ENCODE measurements at regions not wholly inside any gene's neighbourhood (a gene's known extent, or its start where the extent isn't known, plus 50 kb on each side); places are given as distances from the start of the nearest gene placed in this dataset.

- Histone ChIP-seq H3K79me2 (ENCODE audit: insufficient read depth, low read length) (no peaks in the 10 kb centered on the region), H3K4me2 (ENCODE audit: low read length) (no peak overlapping the region), H3K9ac (ENCODE audit: low read length) (no peak overlapping the region), H2AFZ (ENCODE audit: low read depth, low read length, poor library complexity, severe bottlenecking) (no peak overlapping the region), H3K4me3 (replicated peaks in 1 of 2; ENCODE audit: low read depth in 1 of 2, low read length in 2 of 2) (no peak overlapping the region), H4K20me1 (ENCODE audit: insufficient read depth) (no peaks in the 10 kb centered on the region), H3K27me3 (ENCODE audit: insufficient read depth, low read length) (peaks cover 56% of the 10 kb centered on the region), H3K36me3 (ENCODE audit: control insufficient read depth in 1 of 2, insufficient read depth in 2 of 2, low read length in 2 of 2) (no peaks in the 10 kb centered on the region), H3K27ac (ENCODE audit: low read depth, low read length) (no peak overlapping the region), H3K4me1 (ENCODE audit: control insufficient read depth in 1 of 2, insufficient read depth in 2 of 2, low read length in 2 of 2) (no peaks in the 10 kb centered on the region), H3K9me2 (ENCODE audit: insufficient read depth) (no peaks in the 10 kb centered on the region), H3K9me3 (ENCODE audit: control insufficient read depth in 1 of 2, insufficient read depth in 1 of 2, low read depth in 1 of 2, low read length in 2 of 2) (no peaks in the 10 kb centered on the region)
- BruUV-seq (replicated peaks), result no TSS peak
- ChIA-PET POLR2A (no interaction called here), RAD21 (ENCODE audit: low non-redundant PET in 1 of 2, low total read pairs in 2 of 2, uncharacterized antibody in 2 of 2, unreplicated experiment in 2 of 2) (no interaction called here), CTCF (interaction anchor here (0.6 kb wide), 1 partner anchor 403 kb away, joined by 3 read pairs; no protein-coding TSS in a partner anchor)
- ATAC-seq, result peak; percentile 82
- peak; percentile 48 for DNase-seq (ENCODE audit: low read depth, low spot score)
- intact Hi-C loops (cut with micrococcal nuclease), result loop anchor here (10.0 kb wide), 1 partner anchor 842 kb away; no protein-coding TSS in a partner anchor
- 0 out of 2 replicates have a peak, but pooled peaks have one; percentile 11 for TF ChIP-seq JUND (IDR thresholded peaks at IDR 0.05)
- TF ChIP-seq RAD21 (IDR thresholded peaks at IDR 0.05; ENCODE audit: low read depth), result peak; percentile 66
- TF ChIP-seq CTCF (IDR thresholded peaks at IDR 0.05 in 2 of 3, conservative IDR thresholded peaks at IDR 0.05 in 1 of 3; ENCODE audit: borderline replicate concordance in 1 of 3, insufficient read depth in 1 of 3, low read depth in 2 of 3, low read length in 2 of 3), result peak; percentile 45 to 66 (median 60); a peak in 5 of 6 replicates
- TF ChIP-seq TCF7L2 (IDR thresholded peaks at IDR 0.05; ENCODE audit: borderline replicate concordance, extremely low read depth, insufficient read depth, insufficient read length), result no peak
These were observed 127.1 kb downstream of the FBXO8 start for GRCh38 chr4:174156239-174156826.

DNA sequence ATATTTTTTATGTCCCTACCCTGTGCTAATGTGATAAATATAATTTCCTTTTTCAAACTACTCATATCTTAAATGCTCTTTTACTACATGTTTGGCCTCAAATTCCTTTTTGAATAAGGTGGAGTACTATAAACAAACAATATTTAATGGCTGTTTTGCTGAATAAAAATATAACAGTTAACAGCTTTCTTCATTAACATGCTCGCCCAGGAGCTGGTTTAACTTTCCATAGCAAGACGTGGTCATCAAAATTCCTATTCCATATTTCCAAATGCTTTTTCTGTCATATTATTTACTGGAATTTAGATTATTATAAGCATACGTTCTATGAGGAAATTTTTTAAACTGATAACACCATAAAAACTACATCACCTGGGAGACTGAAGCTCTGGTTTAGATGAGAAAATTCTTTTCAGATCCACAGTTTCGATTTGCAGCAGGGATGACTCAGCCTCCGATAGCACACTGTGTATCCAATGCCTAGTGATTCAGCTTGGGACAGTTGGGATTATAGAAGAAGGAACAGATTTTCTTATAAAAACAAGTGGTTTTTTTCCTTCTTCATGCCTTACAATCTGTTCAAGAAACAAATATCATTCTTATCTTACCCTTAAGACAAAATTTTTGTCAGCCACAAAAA, 129.1 kb downstream of the FBXO8 start:
- ChIA-PET RAD21 (ENCODE audit: low non-redundant PET in 1 of 2, low total read pairs in 2 of 2, uncharacterized antibody in 2 of 2, unreplicated experiment in 2 of 2) (no interaction called here), POLR2A (no interaction called here), CTCF (interaction anchor here (0.7 to 1.5 kb wide), 3 partner anchors 34 to 648 kb away, joined by 3 read pairs; no protein-coding TSS in a partner anchor)
- Histone ChIP-seq H3K4me2 (ENCODE audit: low read length) (peak overlapping the region; percentile 60), H3K4me3 (replicated peaks in 1 of 2; ENCODE audit: low read depth in 1 of 2, low read length in 2 of 2) (peak overlapping the region; percentile 3 to 19; a peak in 3 of 4 replicates), H3K27ac (ENCODE audit: low read depth, low read length) (no peak overlapping the region), H3K9me3 (ENCODE audit: control insufficient read depth in 1 of 2, insufficient read depth in 1 of 2, low read depth in 1 of 2, low read length in 2 of 2) (no peaks in the 10 kb centered on the region), H3K9me2 (ENCODE audit: insufficient read depth) (no peaks in the 10 kb centered on the region), H3K79me2 (ENCODE audit: insufficient read depth, low read length) (no peaks in the 10 kb centered on the region), H3K27me3 (ENCODE audit: insufficient read depth, low read length) (peaks cover 61% of the 10 kb centered on the region), H2AFZ (ENCODE audit: low read depth, low read length, poor library complexity, severe bottlenecking) (no peak overlapping the region), H3K36me3 (ENCODE audit: control insufficient read depth in 1 of 2, insufficient read depth in 2 of 2, low read length in 2 of 2) (no peaks in the 10 kb centered on the region), H3K9ac (ENCODE audit: low read length) (no peak overlapping the region), H3K4me1 (ENCODE audit: control insufficient read depth in 1 of 2, insufficient read depth in 2 of 2, low read length in 2 of 2) (no peaks in the 10 kb centered on the region), H4K20me1 (ENCODE audit: insufficient read depth) (no peaks in the 10 kb centered on the region)
- no peak; the same call in 1 of the 2 replicates for ATAC-seq
- intact Hi-C loops (cut with micrococcal nuclease), result loop anchor here (2.0 to 10.0 kb wide), 2 partner anchors 648 to 840 kb away; no protein-coding TSS in a partner anchor
- no TSS peak for BruUV-seq (replicated peaks)
- TF ChIP-seq YY1 (IDR thresholded peaks at IDR 0.05; ENCODE audit: extremely low read depth, insufficient replicate concordance, low read depth, low read length) (no peak), SRF (IDR thresholded peaks at IDR 0.05; ENCODE audit: low read depth) (no peak)
- TF ChIP-seq, protein P1, sequence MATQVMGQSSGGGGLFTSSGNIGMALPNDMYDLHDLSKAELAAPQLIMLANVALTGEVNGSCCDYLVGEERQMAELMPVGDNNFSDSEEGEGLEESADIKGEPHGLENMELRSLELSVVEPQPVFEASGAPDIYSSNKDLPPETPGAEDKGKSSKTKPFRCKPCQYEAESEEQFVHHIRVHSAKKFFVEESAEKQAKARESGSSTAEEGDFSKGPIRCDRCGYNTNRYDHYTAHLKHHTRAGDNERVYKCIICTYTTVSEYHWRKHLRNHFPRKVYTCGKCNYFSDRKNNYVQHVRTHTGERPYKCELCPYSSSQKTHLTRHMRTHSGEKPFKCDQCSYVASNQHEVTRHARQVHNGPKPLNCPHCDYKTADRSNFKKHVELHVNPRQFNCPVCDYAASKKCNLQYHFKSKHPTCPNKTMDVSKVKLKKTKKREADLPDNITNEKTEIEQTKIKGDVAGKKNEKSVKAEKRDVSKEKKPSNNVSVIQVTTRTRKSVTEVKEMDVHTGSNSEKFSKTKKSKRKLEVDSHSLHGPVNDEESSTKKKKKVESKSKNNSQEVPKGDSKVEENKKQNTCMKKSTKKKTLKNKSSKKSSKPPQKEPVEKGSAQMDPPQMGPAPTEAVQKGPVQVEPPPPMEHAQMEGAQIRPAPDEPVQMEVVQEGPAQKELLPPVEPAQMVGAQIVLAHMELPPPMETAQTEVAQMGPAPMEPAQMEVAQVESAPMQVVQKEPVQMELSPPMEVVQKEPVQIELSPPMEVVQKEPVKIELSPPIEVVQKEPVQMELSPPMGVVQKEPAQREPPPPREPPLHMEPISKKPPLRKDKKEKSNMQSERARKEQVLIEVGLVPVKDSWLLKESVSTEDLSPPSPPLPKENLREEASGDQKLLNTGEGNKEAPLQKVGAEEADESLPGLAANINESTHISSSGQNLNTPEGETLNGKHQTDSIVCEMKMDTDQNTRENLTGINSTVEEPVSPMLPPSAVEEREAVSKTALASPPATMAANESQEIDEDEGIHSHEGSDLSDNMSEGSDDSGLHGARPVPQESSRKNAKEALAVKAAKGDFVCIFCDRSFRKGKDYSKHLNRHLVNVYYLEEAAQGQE (IDR thresholded peaks at IDR 0.05; ENCODE audit: low read depth), result no peak
- no peak for DNase-seq (ENCODE audit: low read depth, low spot score)
